Sciatic nerve (tissue), 2 donors: ENCODE measurements at regions not wholly inside any gene's neighbourhood (a gene's known extent, or its start where the extent isn't known, plus 50 kb on each side); places are given as distances from the start of the nearest gene placed in this dataset.
"Not testable (repeated sequence)": the region's sequence is repeated elsewhere in the genome, so short reads cannot be mapped to it uniquely, and the experiment has no call there.

Source experiments
- ATAC-seq: fragments of 200-7000 bp; cut with Tn5 transposase; one replicate; pipeline ENCODE4 v1.9.1; 2020; ENCODE audit warnings: mild to moderate bottlenecking, moderate library complexity
- DNase-seq: peaks from one replicate; pipeline ENCODE4 v3.0.0-alpha.2; 2020; ENCODE audit warnings: low spot score
- intact Hi-C: fragments of 100-400 bp; cut with DNase I; formaldehyde crosslinking; loops from one replicate; pipeline ENCODE4 v1.14.2; 2022
- donor health status: DM: no; HTN: no; CAD: no.
- donor health status: DM: no; HTN: no; CAD: no.

DNA sequence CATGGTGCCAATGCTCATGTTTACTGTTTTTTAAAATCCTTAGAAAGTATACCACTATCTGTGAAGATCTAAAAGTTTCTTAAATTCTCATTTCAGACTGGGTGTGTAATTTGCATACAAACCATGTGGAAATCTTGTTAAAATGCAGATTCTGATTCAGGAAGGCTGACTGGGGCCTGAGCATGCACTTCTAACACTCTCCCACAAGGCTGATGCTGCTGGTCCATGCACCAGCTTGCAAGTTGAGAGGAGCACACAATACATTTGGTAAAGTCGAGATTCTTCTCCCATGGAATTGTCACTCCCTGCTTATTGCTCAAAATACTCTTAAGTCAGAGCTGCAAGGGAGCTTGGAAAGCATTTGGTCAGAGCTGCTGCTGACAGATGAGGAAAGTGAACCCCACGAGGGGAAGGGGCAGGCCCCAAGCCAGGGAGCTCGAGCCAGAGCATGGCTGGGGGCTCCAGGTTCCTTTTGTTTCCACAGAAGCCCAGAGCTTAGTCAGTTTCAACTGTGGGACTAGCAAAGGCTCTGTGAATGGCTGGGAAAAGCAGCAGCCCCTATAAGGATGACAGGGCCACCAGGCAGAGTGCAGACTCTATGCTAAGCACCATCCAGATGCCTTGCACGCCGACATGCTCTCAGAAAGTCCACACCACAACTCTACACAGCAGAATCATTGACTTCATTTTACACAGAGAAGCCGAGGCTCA, 93.5 kb upstream of the HAND1 start:
- ATAC-seq: no peak
- intact Hi-C loops: no loop called here
- DNase-seq: no peak

DNA sequence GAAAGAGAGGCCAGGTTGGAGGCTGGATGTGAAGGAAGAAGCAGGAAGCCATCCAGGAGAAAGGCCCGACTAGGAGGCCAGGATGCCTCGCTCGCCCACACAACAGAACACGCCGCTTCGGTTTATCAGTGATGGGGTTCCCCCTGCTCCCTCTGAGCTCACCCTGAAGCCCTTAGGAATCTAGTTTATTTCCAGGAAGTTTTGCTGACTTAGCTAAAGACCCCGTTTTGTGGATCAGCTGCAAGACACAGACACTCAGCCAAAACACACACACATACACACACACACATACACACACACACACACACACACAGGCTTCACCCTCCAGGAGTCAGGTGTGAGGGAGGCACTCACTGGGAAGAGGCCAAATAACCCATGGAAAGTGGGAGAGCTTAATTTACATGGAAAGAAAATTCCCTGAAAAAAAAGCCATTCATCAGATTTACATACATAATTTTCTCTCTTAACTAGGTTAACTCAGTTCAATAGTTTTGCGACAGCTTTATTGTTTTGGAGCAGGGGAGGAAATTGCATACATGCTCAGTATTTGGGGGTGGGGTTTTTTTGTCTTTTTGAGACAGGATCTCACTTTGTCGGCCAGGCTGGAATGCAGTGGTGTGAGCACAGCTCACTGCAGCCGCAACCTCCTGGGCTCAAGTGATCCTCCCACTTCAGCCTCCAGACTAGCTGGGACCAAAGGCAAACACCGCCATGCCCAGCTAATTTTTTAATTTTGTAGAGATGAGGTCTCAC, 92.7 kb upstream of the HAND1 start:
- no peak for DNase-seq
- intact Hi-C loops: no loop called here
- no peak for ATAC-seq

DNA sequence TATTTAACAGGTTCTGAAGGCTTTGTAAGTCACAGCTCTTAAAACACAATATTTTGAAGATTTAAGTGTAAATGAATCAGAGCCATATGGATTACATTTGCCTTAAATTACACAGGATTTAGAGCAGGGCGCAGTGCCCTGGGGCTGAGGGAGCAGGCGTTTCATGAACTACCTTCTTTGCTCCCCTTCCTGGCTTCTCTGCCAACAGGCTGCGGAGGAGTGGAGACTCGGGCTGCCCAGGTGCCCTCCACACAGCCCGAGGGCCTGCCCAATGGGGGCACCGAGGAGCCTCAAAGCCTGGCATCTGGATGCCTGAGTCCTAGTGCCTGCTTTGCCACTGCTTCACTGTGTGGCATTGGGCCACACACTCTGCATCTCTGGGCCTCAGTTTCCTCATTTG, 90.6 kb upstream of the HAND1 start:
- ATAC-seq: no peak
- intact Hi-C loops: no loop called here
- DNase-seq: no peak

DNA sequence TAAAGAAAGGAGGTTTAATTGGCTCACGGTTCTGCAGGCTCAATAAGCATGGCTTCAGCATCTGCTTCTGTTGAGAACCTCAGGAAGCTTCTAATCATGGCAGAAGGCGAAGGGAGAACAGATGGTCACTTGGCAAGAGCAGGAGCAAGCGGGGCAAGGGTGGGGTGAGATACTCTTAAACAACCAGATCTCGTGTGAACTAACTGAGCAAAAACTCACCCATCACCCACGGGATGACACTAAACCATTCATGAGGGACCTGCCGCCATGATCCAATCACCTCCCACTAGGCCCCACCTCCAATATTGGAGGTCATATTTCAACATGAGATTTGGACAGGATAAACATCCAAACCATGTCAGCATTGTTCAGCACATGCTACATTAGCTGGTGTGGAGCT, 89.1 kb upstream of the HAND1 start:
- ATAC-seq (no peak), DNase-seq (no peak)
- intact Hi-C loops: no loop called here

DNA sequence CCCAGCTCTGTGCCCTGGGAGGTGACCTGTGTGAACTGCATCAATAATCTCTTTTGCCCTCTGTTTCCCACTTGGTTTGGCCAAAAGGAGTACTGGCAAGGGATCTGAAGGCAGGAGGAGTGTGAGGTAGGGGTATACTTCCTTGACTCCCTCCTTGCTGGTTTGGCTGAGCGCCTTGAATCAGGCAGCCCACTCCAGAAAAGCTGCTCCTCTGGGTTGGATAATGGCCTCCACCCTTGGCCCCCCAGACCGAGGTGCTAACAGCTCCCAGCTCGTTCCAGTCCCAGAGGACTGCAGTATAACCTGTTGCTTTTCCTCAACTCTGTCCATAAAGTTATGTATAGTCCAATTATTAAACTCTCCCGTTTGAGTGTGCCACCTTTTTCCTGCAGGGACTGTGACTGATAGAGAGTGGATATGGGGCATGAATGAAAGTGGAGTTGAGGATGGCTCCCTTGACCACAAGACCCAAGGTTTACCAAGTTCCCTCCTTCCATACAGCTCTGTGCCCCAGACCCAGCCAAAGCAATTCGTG, 88.2 kb upstream of the HAND1 start:
- ATAC-seq (no peak), DNase-seq (no peak)
- intact Hi-C loops: no loop called here

DNA sequence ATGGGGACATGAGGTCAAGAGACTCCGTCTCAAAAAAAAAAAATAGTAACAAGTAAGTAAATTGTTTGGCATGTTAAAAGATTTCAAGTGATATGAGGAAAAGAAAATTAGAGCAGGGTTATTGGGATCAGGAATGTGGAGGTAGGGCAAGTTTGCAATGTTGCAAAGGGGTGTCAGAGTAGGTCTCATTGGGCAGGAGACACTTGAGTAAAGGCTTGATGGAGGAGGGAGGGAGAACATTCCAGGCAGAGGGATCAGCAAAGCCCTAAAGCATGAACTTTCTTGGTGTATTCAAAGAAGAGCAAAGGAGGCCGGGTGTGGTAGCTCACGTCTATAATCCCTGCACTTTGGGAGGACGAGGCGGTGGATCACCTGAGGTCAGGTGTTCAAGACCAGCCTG, 87.1 kb upstream of the HAND1 start:
- intact Hi-C loops: no loop called here
- DNase-seq (no peak), ATAC-seq (no peak)

DNA sequence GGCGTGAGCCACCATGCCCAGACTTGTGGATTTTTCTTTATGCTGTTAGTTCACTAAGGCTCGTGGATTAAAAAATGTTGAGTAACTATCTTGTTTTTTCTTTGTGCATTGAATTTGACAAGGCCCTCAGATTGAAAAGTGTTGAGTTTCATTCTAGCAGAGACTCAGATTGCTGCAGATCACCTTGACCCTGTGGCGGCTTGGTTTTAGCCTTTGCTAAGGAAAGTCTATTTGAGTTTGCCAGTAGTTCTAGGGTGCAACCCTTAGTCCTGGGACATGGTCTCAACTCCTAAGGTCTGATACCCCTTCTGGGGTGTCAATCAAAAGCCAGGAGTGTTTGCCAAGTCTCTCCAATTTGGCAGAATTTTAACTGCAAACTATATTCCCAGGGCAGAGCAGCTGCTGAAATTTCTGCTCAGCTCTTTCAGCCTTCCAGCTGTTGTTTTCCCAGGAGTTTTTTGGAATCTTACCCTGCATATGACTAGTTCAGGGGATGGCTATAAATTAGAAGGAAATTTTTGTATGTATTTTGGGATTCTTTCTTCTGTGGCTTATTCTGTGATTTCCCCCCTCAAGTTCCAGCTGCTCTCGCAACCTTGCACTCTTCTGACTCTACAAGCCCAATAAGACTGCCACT, 84.3 kb upstream of the HAND1 start:
- intact Hi-C loops: no loop called here
- ATAC-seq (no peak), DNase-seq (no peak)

DNA sequence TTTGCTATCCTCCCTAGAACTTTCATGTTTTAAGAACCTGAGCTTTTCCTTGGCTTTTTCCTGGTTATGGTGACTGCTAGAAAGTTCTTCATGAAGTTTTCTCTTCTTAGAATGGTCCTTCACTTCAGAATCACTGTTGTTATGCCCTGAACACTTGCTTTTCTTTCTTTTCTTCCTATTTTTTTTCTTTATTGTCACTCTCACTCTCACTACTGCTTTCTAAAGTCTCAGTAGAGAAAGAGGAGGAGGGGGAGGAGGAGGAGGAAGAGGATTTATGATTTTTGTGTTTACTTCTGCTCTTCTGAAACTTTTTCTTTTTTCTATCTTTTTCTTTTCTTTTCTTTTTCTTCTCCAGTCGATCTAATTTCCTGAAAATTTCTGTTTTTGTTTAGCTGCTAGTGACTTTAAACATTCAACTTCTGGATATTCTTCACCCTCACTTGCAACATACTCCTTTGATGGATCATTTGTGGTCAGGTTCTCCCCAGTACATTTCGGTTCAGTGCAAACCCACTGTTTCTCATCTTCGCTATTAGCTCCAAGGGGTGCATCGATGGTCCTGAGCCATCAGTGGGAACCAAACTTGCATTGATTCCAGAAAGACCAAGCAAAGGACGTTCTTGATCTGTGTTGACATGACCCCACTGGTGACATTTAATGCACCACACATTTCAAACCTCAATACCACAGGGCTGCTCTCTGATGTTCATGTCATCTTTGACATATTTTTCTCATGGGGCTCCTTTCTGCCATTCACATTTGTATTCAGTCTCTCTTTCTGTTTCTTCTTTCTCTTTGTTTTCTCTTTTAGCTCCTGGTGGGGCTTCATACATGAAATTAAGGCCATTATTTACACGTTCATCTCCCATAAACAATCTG, 81.6 kb upstream of the HAND1 start:
- ATAC-seq (no peak), DNase-seq (no peak)
- intact Hi-C loops: no loop called here

DNA sequence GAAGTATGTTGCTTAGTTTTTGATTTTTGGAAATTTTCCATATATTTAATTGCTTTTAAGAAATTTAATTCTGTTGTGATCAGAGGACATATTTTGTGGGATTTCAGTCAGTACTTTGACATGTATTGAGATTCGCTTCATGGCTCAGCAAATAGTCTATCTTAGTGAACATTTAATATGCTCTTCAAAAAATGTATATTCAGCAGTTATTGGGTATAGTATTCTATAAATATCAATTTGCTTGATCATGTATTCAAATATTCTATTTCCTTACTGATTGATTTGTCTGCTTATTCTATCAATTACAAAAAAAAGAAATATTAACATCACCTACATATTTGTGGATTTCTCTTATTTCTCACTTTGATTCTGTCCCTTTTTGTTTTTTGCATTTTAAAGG, 79.5 kb upstream of the HAND1 start:
- intact Hi-C loops: no loop called here
- DNase-seq: no peak
- ATAC-seq: no peak

DNA sequence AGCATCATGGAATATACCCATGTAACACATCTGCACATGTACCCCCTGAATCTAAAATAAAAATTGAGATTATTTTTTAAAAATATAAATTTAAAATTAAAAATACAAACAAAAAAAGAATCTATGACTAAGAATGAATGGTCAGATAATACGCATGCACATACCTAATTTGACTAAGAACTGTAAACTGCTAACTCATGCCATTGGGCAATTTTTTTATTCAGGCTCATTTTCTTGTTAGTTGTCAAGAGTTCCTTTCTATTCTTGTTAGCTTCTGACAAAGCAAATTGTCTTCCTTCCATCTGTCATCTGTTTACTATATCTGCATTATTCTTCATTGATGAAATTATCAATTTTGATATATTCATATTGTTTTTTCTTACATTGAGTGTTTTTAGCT, 69.5 kb upstream of the HAND1 start:
- ATAC-seq (no peak), DNase-seq (no peak)
- intact Hi-C loops: no loop called here

DNA sequence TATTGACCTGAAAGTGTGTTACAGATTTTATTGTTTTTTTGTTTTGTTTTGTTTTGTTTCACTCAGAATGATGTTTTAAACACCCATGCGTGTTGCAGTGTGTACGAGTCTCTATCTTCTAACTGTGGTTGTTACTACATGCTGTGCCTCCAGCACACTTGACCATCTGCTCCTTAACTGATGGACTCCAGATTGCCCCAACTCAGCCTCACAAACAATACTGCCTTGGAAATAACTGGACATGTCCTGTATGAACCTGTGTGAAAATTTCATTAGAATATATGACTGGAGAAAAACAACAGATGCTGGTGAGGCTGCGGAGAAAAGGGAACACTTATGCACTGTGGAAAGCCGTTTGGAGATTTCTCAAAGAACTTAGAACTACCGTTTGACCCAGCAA, 68.7 kb upstream of the HAND1 start:
- no peak for ATAC-seq
- DNase-seq: no peak
- intact Hi-C loops: no loop called here

DNA sequence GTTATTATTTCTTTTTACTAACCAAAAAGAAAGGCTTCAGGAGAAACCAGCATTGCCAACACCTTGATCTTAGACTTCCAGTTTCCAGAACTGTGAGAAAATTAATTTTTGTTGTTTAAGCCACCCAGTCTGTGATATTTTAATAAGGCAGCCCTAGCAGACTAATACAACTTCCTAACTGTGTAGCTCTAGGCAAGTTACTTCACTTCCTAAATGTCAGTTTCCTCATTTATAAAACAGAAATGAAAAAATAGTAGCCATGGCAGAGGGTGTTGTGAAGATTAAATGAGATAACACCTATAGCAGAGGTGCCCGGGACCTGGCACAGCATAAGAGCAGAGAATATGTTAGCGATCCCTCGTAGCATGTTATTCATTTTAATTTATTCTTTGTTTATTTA, 66.6 kb upstream of the HAND1 start:
- intact Hi-C loops: no loop called here
- DNase-seq (no peak), ATAC-seq (no peak)

DNA sequence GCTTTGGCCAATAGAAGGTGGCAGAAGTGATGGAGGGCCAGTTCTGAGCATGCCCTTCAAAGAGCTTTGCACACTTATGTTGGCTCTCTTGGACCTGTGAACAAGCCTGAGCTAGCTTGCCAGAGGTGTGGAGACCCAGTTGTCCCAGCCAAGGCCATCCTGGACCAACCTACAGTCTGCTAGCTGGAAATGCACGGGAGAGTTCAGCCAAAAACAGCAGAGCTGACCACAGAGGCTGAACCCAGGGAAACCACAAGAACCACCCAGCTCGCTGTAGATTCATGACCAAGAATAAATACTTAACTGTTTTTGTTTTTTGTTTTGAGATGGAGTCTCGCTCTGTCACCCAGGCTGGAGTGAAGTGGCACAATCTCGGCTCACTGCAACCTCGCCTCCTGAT, 65.4 kb upstream of the HAND1 start:
- DNase-seq: peak; percentile 65
- intact Hi-C loops: no loop called here
- ATAC-seq: peak; percentile 89

DNA sequence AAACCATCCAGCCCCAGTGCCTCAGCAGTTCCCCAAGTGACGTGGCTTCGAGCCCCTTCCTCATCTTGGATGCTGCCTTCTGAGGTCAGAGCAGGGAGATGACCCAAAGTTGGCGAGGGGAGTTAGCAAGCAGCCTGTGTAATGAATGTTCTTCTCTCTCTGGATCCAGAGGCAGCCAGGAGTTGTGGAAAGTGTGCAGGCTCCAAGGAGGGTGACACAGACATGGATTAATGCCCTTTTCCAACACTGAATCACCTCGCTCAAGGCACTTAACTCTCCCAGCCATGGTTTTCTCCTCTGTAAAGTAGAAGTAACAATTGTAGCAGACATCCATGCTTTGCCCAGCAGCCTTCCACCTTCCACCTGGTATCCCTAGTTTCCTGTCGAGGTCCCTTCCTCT, 64.6 kb upstream of the HAND1 start:
- DNase-seq (no peak), ATAC-seq (no peak)
- intact Hi-C loops: no loop called here

DNA sequence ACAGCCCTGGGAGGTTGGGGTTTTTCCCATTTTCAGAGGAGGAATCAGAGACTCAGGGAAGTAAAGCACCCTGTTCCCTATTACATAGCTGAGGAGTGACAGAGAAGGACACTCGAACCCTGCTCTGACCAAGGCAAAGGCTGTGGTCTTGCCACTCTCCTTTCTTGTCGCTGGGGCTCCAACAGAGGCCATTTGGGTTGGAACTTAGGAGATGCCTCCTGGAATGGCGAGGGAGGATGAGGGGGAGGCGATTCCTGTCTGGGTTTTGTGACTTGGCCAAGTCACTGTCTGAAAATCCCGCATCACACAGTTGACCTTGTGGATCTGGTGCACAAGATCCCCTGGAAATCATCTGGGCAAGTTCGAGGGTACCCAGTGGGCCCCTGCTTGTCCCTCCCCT, 64.0 kb upstream of the HAND1 start:
- intact Hi-C loops: no loop called here
- DNase-seq (no peak), ATAC-seq (no peak)

DNA sequence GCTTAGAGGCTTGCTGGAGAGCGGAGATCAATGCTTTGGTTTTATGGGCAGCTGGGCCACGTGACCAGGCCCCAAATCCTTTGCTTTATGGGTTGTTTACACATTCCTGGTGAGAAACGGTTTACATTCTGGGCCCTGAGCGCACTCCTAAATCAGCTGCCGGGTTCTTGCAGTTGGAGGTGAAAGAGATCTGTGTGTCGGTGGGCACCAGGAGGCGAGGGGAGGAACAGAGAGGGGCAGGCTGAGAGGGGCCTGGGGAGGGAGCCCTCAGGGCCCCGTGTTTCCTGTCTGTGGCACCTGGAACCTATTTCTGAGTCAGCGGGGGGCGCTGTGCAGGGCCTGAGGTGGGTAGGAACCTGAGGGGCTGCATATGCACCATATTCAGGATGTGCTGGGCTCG, 63.5 kb upstream of the HAND1 start:
- intact Hi-C loops: no loop called here
- DNase-seq (no peak), ATAC-seq (no peak)

DNA sequence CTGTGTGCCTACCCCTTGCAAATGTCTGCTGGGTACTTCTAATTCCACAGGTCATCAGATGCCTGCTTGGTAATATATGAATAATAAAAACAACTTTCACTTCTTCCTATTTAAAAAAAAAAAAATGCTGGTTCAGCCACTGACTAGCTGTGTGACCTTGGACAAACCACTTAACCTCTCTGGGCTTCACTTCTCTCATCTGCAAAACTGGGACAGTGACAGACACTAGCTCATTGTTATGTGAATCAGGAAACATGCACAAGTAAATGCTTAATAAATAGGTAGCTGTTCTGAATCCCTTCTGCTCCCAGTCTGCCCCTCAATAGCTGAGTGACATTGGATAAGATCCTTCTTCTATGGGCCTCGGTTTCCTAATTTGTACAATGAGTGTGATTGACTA, 62.6 kb upstream of the HAND1 start:
- DNase-seq (no peak), ATAC-seq (no peak)
- intact Hi-C loops: no loop called here

DNA sequence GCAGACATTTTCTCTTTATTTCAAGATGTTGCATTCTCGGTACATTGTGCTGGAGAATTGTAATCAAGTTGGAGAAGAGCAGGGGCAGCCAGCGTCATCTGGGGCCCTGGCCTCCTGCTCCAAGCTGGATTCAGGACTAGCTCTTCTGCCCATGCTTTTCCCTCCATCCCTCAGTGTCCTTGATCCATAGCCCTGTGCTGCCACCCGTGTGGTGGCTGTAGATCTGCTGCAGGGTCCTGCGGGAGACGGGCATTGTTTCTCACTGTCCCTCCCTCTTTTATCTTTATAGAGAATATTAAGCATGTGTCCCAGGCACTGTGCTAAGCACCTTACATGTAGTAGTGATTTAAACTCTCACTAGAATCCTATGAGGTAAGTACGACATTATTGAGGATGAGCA, 60.5 kb upstream of the HAND1 start:
- intact Hi-C loops: no loop called here
- no peak for ATAC-seq

DNA sequence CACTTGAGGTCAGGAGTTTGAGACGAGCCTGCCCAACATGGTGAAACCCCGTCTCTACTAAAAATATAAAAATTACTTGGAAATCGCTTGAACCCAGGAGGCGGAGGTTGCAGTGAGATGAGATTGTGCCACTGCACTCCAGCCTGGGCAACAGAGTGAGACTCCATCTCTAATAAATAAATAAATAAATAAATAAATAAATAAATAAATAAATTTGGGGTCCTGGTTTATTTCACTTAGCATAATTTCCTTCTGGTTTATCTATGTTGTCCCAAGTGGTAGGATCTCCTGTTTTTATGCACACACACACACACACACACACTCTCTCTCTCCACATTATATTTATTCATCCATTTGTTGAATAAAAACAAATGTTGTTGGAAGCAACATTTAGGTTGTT, 58.4 kb upstream of the HAND1 start:
- intact Hi-C loops, ATAC-seq, DNase-seq: not testable (repeated sequence)

More for the DNA sequence above, 60.5 kb upstream of the HAND1 start:
- no peak for DNase-seq
